GM12878 (cell line): ENCODE measurements at regions not wholly inside any gene's neighbourhood (a gene's known extent, or its start where the extent isn't known, plus 50 kb on each side); places are given as distances from the start of the nearest gene placed in this dataset.

Experiments used
- CBX5 ChIP-seq: sonication (generic); IDR thresholded peaks from 2 replicates; pipeline ENCODE4 v1.6.1; 2016; ENCODE audit warnings: low read depth, moderate library complexity, mild to moderate bottlenecking, inconsistent platforms
- CHD2 ChIP-seq: IDR thresholded peaks from 2 replicates; pipeline ENCODE4 v1.6.1; 2011; ENCODE audit warnings: low read depth, low read length, improper control_type of control experiment, borderline replicate concordance
- CHD4 ChIP-seq: fragments of 200-600 bp; sonication (generic); IDR thresholded peaks from 2 replicates; pipeline ENCODE4 v1.6.1; 2016; ENCODE audit warnings: mild to moderate bottlenecking
- CTCF ChIP-seq, 3 experiments: IDR thresholded peaks in 2 of 3; conservative IDR thresholded peaks in 1 of 3; 2 replicates each; pipeline ENCODE4 v1.5.1; 2011; ENCODE audit warnings: low read depth in 3 of 3, low read length in 3 of 3, mild to moderate bottlenecking in 3 of 3, control low read depth in 2 of 3, moderate library complexity in 2 of 3, inconsistent platforms in 1 of 3, mixed read lengths in 1 of 3; ENCODE audit not compliant: control insufficient read depth in 2 of 3, insufficient read depth in 1 of 3; ENCODE audit errors: extremely low read depth in 1 of 3
- KAT2A ChIP-seq: conservative IDR thresholded peaks from 2 replicates; pipeline ENCODE4 v1.6.1; 2011; ENCODE audit warnings: low read depth, low read length; ENCODE audit not compliant: control insufficient read depth
- MTA3 ChIP-seq: IDR thresholded peaks from 2 replicates; pipeline ENCODE4 v1.6.1; 2012; ENCODE audit warnings: low read length, inconsistent platforms, borderline replicate concordance
- MYC ChIP-seq: IDR thresholded peaks from 2 replicates; pipeline ENCODE4 v1.6.1; 2011; ENCODE audit warnings: mild to moderate bottlenecking, low read length, moderate library complexity, inconsistent platforms; ENCODE audit not compliant: insufficient read depth, insufficient replicate concordance, insufficient read length, severe bottlenecking
- NFIC ChIP-seq: IDR thresholded peaks from 2 replicates; pipeline ENCODE4 v1.6.1; 2012; ENCODE audit warnings: low read depth, mild to moderate bottlenecking, inconsistent platforms, low read length, moderate library complexity
- POLR2AphosphoS5 ChIP-seq: IDR thresholded peaks from 2 replicates; pipeline ENCODE4 v1.6.1; 2011; ENCODE audit warnings: mild to moderate bottlenecking, low read length, inconsistent platforms
- SP1 ChIP-seq: IDR thresholded peaks from one replicate; pipeline ENCODE4 v1.6.1; 2011; ENCODE audit warnings: low read depth, low read length
- SREBF1 ChIP-seq: IDR thresholded peaks from 2 replicates; pipeline ENCODE4 v1.6.1; 2012; ENCODE audit warnings: mild to moderate bottlenecking, low read length
- YBX1 ChIP-seq: fragments of 450-650 bp; IDR thresholded peaks from 2 replicates; pipeline ENCODE4 v1.6.1; 2016; ENCODE audit warnings: antibody characterized with exemption

- TF ChIP-seq CHD4: no peak
- no peak for TF ChIP-seq CTCF (IDR thresholded peaks at IDR 0.05 in 2 of 3, conservative IDR thresholded peaks at IDR 0.05 in 1 of 3; ENCODE audit: control insufficient read depth in 2 of 3, extremely low read depth in 1 of 3, insufficient read depth in 1 of 3, low read depth in 3 of 3, low read length in 3 of 3)
- no peak for TF ChIP-seq MYC
- no peak for TF ChIP-seq CBX5
- no peak for TF ChIP-seq MTA3
- no peak for TF ChIP-seq KAT2A
- TF ChIP-seq YBX1: no peak
- no peak for TF ChIP-seq POLR2AphosphoS5
- no peak for TF ChIP-seq SP1
- no peak for TF ChIP-seq NFIC
- TF ChIP-seq CHD2: no peak
- TF ChIP-seq SREBF1: no peak
Observed at GRCh38 chr5:58143181-58143580, 316.7 kb downstream of the PLK2 start.
